Kidney glomerular epithelial cell (primary cell): ENCODE measurements at regions not wholly inside any gene's neighbourhood (a gene's known extent, or its start where the extent isn't known, plus 50 kb on each side); places are given as distances from the start of the nearest gene placed in this dataset.
"Not testable (repeated sequence)": the region's sequence is repeated elsewhere in the genome, so short reads cannot be mapped to it uniquely, and the experiment has no call there.

ENCODE experiments used
- DNase-seq: peaks from one replicate; lab custom pipeline; 2025; lab: John Stamatoyannopoulos, UW

- DNase-seq, result no peak
Measured at GRCh38 chr1:60271041-60271440, 197.5 kb upstream of the C1orf87 start.

DNA sequence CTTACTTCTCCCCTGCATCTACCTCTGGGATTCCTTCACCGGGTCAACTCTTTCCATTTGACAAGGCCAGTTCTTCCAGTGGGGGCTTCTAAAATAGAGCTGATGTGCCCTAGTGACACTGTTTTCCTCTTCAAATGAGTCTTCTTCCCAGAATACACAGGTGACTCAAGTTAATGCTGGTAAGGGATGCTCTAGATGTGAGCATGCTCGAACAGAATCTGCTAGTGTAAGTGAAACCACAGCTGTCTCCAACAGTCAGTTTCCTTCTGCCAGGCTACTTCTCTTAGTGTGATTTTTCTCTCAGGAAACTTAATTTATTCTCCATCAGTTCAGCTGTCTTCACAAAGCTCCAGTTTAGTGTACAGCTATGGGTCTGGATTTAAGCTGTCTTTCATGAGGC, 194.9 kb upstream of the C1orf87 start:
- DNase-seq, result no peak

GRCh38 chr1:60265560-60266535, 192.3 kb upstream of the C1orf87 start:
- DNase-seq, result peak; percentile 41

DNA sequence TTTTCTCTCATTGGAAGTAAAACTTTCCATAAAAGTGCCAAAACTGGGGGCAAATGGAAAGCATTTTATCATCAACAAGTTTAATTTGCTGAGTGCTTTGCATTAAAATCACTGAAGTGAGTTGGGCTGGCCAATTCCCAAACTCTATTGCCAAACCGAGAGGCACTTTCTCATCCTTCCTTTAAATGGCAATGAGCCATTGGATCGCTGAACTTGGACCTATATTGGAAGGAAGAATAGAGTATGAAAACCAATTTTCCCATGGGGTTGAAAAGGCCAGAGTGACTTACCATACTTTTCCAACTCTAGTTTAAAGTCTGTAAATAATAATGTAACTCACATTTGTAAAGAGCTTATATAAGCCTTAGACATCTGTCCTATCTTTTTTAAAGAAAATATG, 189.1 kb upstream of the C1orf87 start:
- DNase-seq, result no peak

GRCh38 chr1:60257531-60257930, 184.0 kb upstream of the C1orf87 start:
- DNase-seq, result no peak

DNA sequence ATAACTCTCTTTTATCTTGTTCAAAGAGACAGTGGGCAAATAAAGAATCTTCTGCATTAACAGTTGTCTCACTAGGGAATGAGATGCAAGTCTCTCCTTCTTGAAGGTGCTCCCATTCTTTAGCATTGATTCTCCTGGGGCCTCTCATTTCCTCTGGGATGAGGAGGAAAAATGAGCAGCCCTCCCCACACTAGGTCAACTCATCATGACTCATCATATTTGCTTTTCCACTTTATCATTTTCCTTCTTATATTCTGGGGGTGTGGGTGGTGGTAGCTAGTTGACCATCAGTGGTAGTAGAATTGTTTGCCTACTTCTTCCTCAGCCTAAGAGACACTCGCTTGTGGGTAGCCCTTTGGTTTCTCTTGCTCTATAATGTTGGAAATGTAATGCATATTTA, 182.0 kb upstream of the C1orf87 start:
- DNase-seq, result no peak

DNA sequence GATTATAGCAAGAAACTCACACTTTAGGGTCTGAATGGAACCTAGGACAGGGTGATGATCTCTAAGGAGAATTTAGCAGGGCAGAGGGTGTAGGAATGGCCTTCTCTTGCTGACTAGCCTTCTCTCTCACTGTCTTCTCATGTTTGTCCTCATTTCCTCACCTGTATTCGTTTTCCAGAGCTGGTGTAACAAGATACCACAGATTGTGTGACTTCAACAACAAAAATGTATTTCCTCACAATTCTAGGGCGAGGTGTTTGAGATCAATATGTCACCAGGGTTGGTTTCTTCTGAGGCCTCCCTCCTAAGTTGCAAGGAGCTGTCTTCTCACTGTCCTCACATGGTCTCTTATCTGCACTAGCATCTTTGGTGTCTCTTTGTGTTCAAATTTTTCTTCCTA, 177.9 kb upstream of the C1orf87 start:
- no peak for DNase-seq

- not testable (repeated sequence) for DNase-seq
Measured at GRCh38 chr1:60247467-60247866, 173.9 kb upstream of the C1orf87 start.

DNA sequence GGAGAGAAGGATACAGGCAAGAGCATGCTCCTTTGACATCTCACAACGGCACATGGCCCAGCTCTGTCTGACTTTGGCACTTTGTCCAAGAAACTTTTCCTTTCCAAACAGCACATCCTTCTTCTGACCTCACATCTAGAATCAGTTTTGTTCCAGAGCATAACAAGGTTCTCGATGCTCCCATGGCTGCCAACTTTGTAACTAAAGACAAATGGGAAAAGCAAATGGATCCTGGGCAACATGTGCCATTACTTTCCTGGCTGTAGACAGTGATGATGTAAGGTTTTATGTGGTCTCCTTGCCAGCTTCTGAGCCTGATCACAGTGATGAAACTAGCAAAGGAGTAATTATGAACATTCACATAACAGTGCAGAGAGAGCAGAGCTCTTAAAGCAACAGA, 171.8 kb upstream of the C1orf87 start:
- DNase-seq, result no peak

- DNase-seq, result no peak
Measured at GRCh38 chr1:60244906-60245305, 171.3 kb upstream of the C1orf87 start.

DNA sequence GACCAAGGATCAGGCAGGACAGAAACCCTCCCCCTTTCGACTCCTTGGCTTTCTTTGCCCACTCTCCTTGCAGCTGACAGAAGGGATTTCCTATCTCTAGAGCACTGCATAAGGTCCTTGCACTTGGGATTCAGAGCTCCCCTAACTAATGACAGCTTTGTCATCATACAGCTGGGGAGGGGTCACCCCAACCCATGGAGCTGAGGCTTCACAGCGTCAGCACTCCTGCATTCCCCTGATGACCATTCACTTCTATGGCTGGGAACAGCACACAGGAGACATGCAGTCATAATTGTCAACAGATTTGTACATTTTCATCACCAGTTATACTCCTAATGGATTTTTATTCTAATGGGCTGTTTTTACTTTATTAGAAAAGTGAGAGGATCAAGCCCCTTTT, 161.7 kb upstream of the C1orf87 start:
- DNase-seq, result no peak

DNA sequence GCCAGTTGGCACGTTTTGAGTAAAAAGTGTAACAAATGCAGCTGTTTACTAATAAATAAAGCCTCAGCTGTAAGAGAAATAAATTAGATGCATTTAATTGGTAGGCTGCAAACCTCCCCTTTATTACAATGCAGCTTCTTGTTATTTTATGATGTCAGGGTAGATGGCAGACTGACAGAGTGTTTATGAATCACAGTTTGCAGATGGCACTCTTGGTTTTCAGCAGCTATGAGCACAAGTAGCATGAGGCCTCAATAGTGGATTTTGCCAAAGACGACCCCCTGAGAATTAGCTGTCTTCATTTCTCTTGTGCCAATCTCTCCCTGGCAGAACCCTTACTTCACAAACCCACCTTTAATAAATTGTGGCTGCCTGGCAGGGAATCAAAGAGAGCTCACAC, 161.2 kb upstream of the C1orf87 start:
- no peak for DNase-seq

DNA sequence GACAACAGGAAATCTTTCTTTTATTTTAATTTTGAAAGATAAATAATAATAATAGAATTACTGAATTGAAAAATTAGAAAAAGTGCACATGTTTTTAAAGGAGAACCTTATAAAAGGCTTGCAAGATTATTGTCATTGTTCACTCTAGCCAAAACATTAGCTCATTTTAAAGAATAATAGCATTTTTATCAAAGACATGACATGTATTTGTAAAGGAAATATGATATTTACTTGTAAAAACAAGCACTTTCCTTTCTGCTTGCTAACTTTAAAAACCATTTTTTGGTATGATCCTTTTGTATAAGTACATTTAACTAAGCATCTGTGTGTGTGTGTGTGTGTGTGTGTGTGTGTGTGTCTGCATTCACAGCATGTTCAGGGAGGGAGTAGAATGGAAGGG, 156.3 kb upstream of the C1orf87 start:
- DNase-seq, result no peak

DNA sequence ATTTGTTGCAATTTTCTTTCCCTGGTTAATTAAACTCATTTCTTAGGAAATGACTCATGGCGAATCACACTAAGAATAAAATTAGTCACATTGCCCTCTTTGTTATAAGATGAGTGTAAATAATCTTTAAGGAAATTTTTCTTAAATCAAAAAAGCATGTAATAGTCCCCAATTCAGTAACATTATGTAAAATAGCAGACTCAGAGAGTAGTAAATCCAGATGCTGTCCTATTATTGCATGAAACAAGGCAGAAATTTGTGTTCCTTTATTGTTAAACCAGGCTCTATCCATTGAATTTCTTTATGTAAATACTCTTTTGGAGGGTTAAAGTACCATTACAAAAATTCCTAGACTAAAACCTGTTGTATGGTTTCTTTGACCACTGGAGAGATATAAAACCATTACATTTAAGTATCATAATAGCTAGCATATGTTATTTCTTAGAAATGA, 154.5 kb upstream of the C1orf87 start:
- DNase-seq, result peak; percentile 8

- no peak for DNase-seq
Measured at GRCh38 chr1:60227601-60228000, 154.0 kb upstream of the C1orf87 start.

DNA sequence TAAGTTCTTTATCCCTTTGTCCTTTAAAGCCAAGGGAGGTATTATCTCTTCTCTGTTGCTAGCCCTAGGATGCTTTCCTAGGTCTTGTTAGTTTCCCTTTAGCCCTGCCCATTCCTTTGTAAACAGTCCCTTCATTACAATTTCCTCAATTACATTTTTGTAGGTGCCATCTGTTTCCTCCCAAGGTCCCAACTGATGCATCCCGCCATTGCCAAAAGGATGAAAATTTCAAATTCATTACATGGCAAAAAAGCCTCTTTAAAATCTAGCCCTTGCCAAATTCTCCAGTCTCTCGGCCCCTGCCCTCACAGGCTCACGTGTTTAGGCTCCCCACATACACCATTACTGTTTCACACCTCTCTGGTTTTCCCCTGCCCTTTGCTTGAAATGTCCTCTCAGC, 151.9 kb upstream of the C1orf87 start:
- no peak for DNase-seq

DNA sequence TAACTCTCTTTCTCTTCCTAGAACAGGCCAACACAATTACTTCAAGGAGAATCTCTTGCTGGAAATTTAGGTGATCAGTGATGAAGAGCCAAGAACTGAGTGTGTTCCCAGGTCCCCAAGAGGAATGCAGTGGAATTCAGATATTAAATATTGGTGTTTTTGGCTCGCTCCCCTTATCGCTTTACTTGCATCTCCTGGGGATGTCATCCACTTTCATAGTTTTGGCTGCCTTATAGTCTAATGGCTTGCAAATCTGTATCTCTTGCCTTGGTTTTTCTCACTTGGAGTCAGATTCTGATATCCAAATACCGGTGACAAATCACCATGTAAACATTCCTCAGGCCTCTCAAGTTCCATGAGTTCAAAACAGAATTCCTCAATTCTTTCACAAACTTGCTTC, 151.0 kb upstream of the C1orf87 start:
- no peak for DNase-seq

DNA sequence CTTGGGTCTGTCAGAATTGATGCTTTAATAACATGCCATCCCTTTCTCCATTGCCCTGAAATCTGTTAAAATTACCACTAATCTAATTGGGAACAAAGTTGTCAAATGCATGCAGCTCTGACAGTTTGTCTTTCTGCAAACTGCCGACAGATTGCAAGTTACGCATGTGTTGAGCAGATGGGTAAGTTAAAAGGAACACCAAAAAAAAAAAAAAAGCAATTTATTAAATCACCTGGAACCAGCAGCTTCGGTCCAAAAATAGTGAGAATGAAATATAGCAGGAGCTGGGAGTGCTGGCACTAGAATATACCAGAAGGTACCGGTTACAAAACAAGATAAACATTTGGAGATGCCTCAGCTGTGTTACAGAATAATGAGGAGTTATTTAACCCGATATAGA, 149.6 kb upstream of the C1orf87 start:
- DNase-seq, result no peak

- peak; percentile 45 for DNase-seq
Measured at GRCh38 chr1:60222360-60223115, 149.0 kb upstream of the C1orf87 start.

- DNase-seq, result no peak
Measured at GRCh38 chr1:60213253-60213652, 139.7 kb upstream of the C1orf87 start.

DNA sequence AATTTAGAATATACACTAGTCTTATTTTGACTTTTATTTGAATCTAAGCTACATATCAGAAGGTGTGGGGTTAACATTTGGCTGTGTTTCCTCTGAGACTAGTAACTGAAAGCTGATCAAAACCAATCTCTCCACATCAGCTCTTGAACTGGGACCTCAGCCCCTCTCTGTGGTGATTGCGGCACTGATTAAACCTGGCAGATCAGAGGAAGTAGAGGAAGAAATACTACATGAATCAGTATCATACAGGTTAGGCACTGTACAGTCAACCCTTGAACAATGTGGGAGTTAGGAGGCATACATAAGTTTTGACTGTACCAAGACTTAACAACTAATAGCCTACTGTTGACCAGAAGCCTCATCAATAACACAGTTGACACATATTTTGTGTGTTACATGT, 122.5 kb upstream of the C1orf87 start:
- no peak for DNase-seq

- no peak for DNase-seq
Measured at GRCh38 chr1:60185684-60186083, 112.1 kb upstream of the C1orf87 start.

- no peak for DNase-seq
Measured at GRCh38 chr1:60184521-60184920, 111.0 kb upstream of the C1orf87 start.
